ENCODE measurements at regions not wholly inside any gene's neighbourhood (a gene's known extent, or its start where the extent isn't known, plus 50 kb on each side); places are given as distances from the start of the nearest gene placed in this dataset.

- no peaks in the 10 kb centered on the region for H3K27me3 ChIP-seq (replicated peaks in 1 of 7)
- H3K36me3 ChIP-seq, result no peaks in the 10 kb centered on the region
- intact Hi-C loops (cut with DNase I; ENCODE audit: low total_unique reads), result no loop called here
- DNase-seq, result no peak
- H3K27ac ChIP-seq, result no peak overlapping the region
- H3K4me3 ChIP-seq, result no peak overlapping the region
- TF ChIP-seq, protein P1, sequence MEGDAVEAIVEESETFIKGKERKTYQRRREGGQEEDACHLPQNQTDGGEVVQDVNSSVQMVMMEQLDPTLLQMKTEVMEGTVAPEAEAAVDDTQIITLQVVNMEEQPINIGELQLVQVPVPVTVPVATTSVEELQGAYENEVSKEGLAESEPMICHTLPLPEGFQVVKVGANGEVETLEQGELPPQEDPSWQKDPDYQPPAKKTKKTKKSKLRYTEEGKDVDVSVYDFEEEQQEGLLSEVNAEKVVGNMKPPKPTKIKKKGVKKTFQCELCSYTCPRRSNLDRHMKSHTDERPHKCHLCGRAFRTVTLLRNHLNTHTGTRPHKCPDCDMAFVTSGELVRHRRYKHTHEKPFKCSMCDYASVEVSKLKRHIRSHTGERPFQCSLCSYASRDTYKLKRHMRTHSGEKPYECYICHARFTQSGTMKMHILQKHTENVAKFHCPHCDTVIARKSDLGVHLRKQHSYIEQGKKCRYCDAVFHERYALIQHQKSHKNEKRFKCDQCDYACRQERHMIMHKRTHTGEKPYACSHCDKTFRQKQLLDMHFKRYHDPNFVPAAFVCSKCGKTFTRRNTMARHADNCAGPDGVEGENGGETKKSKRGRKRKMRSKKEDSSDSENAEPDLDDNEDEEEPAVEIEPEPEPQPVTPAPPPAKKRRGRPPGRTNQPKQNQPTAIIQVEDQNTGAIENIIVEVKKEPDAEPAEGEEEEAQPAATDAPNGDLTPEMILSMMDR (IDR thresholded peaks at IDR 0.05 in 8 of 11, conservative IDR thresholded peaks at IDR 0.05 in 3 of 11), result no peak
- H3K4me1 ChIP-seq, result no peaks in the 10 kb centered on the region
- 62 to 81% (median 79%) methylated on average over 1 of the region's 1 CpG for WGBS, 5 donors
- H3K9me3 ChIP-seq, result peaks cover 0 to 38% (median 27%) of the 10 kb centered on the region in 8 donors
Measured at GRCh38 chr4:19286924-19287323, 964.8 kb upstream of the SLIT2 start.

GRCh38 chr4:19285146-19285545, 966.6 kb upstream of the SLIT2 start:
- H3K27ac ChIP-seq, result no peak overlapping the region
- DNase-seq, result no peak
- TF ChIP-seq POLR2AphosphoS5 (IDR thresholded peaks at IDR 0.05) (no peak), POLR2A (IDR thresholded peaks at IDR 0.05) (no peak)
- H3K36me3 ChIP-seq, result no peaks in the 10 kb centered on the region
- H3K9me3 ChIP-seq, result peaks cover 0 to 45% (median 32%) of the 10 kb centered on the region in 8 donors
- intact Hi-C loops (cut with DNase I; ENCODE audit: low total_unique reads), result no loop called here
- H3K4me3 ChIP-seq, result no peak overlapping the region
- H3K27me3 ChIP-seq (replicated peaks in 1 of 7), result no peaks in the 10 kb centered on the region
- 62 to 76% (median 70%) methylated on average over 3 of the region's 3 CpGs for WGBS, 5 donors
- H3K4me1 ChIP-seq, result no peaks in the 10 kb centered on the region

- no peaks in the 10 kb centered on the region for H3K27me3 ChIP-seq (replicated peaks in 1 of 7)
- no peak overlapping the region for H3K4me3 ChIP-seq
- intact Hi-C loops (cut with DNase I; ENCODE audit: low total_unique reads), result no loop called here
- no peaks in the 10 kb centered on the region for H3K36me3 ChIP-seq
- DNase-seq, result no peak
- TF ChIP-seq POLR2A (IDR thresholded peaks at IDR 0.05) (no peak), POLR2AphosphoS5 (IDR thresholded peaks at IDR 0.05) (no peak)
- TF ChIP-seq, protein P1 (IDR thresholded peaks at IDR 0.05 in 8 of 11, conservative IDR thresholded peaks at IDR 0.05 in 3 of 11), result no peak
- H3K9me3 ChIP-seq, result peaks cover 0 to 42% (median 29%) of the 10 kb centered on the region in 8 donors
- H3K27ac ChIP-seq, result no peak overlapping the region
- no peaks in the 10 kb centered on the region for H3K4me1 ChIP-seq
- 83 to 94% (median 87%) methylated on average over 1 of the region's 1 CpG for WGBS, 5 donors
Measured at GRCh38 chr4:19278665-19279064, 973.0 kb upstream of the SLIT2 start.

DNA sequence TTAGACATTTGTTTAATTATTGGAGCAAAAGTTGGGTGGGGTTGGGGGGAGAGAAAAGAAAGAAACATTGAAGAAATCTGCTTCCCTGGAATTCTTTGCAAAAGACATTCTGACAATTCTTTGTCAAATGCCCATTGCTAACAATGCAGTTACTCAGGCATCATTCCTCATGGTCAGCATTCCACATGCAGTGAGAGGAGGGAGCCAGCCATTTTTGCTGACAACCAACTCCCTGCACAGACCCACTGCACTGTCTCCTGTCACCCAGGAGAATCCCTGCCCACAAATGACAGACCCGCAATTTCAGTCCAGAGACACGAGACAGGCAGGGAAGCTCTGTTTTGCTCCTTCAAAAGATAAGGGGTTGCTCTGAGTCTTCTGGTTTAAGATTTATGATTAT, 985.1 kb upstream of the SLIT2 start:
- no peaks in the 10 kb centered on the region for H3K36me3 ChIP-seq
- no peak overlapping the region for H3K4me3 ChIP-seq
- no peaks in the 10 kb centered on the region for H3K27me3 ChIP-seq (replicated peaks in 1 of 7)
- H3K27ac ChIP-seq, result no peak overlapping the region
- DNase-seq, result no peak
- TF ChIP-seq POLR2A (IDR thresholded peaks at IDR 0.05) (no peak), POLR2AphosphoS5 (IDR thresholded peaks at IDR 0.05) (no peak)
- TF ChIP-seq, protein P1 (IDR thresholded peaks at IDR 0.05 in 8 of 11, conservative IDR thresholded peaks at IDR 0.05 in 3 of 11), result no peak
- no peaks in the 10 kb centered on the region for H3K4me1 ChIP-seq
- intact Hi-C loops (cut with DNase I; ENCODE audit: low total_unique reads), result no loop called here
- H3K9me3 ChIP-seq, result peaks cover 0 to 9% (median 0%) of the 10 kb centered on the region in 8 donors
- WGBS, 5 donors, result 58 to 86% (median 69%) methylated on average over 2 of the region's 2 CpGs

GRCh38 chr4:19262467-19262866, 989.2 kb upstream of the SLIT2 start:
- H3K27me3 ChIP-seq (replicated peaks in 1 of 7), result no peaks in the 10 kb centered on the region
- H3K9me3 ChIP-seq, result peaks cover 0 to 15% (median under 1%) of the 10 kb centered on the region in 8 donors
- no peak for TF ChIP-seq POLR2A (IDR thresholded peaks at IDR 0.05)
- TF ChIP-seq POLR2AphosphoS5 (IDR thresholded peaks at IDR 0.05), result no peak
- TF ChIP-seq, protein P1 (IDR thresholded peaks at IDR 0.05 in 8 of 11, conservative IDR thresholded peaks at IDR 0.05 in 3 of 11), result no peak
- intact Hi-C loops (cut with DNase I; ENCODE audit: low total_unique reads), result no loop called here
- no peaks in the 10 kb centered on the region for H3K4me1 ChIP-seq
- H3K4me3 ChIP-seq, result peak overlapping the region in 1 of 8 donors; percentile 3
- peak overlapping the region in 1 of 8 donors; percentile 10 for H3K27ac ChIP-seq
- no peaks in the 10 kb centered on the region for H3K36me3 ChIP-seq
- DNase-seq, result no peak
- WGBS, 5 donors, result 52 to 85% (median 68%) methylated on average over 2 of the region's 2 CpGs
